ENCODE measurements at regions not wholly inside any gene's neighbourhood (a gene's known extent, or its start where the extent isn't known, plus 50 kb on each side); places are given as distances from the start of the nearest gene placed in this dataset.

DNA sequence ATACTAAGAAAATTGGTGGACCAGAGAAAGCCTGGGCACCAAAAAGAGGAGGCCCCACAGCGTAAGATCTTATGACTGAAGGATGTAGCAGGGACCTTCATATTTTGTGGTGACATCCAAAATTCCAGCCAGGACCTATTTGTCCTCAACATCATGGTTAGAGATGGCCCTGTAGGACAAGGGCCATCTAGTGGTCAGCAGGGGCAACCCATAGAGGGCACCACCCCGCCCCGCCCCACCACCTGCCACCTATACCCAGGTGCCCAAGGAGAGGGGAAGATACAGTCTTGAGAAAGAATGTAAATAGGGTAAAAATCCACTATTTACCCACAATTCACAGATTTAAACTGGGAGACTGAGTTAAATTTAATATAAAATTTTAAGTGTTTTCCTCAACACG is 59.6 kb upstream of the TMEM163 start:
- POLR2A ChIA-PET, result no interaction called here
- Histone ChIP-seq H3K4me3 (no peak overlapping the region), H3K9me3 (replicated peaks; ENCODE audit: control insufficient read depth, insufficient read depth, low read length) (no peaks in the 10 kb centered on the region), H4K20me1 (ENCODE audit: control insufficient read depth, insufficient read depth) (no peaks in the 10 kb centered on the region), H3K79me2 (ENCODE audit: control insufficient read depth, insufficient read depth, low read length) (no peaks in the 10 kb centered on the region), H3K4me2 (ENCODE audit: control insufficient read depth, insufficient read depth) (no peak overlapping the region), H3K36me3 (ENCODE audit: control insufficient read depth in 2 of 2, insufficient read depth in 2 of 2, low read length in 1 of 2) (no peaks in the 10 kb centered on the region), H3K27me3 (replicated peaks in 1 of 2; ENCODE audit: control insufficient read depth in 2 of 2, insufficient read depth in 2 of 2, low read length in 1 of 2) (no peaks in the 10 kb centered on the region), H3K9ac (ENCODE audit: control insufficient read depth, insufficient read depth, low read length) (no peak overlapping the region), H3K4me1 (ENCODE audit: control insufficient read depth, insufficient read depth, low read length) (no peaks in the 10 kb centered on the region), H2AFZ (ENCODE audit: control insufficient read depth, low read depth, low read length) (no peak overlapping the region), H3K27ac (ENCODE audit: control insufficient read depth, insufficient read depth) (no peak overlapping the region)
- DNase-seq (ENCODE audit: low read depth, low spot score) (no peak), ATAC-seq (peak; percentile 60), FAIRE-seq (no peak)
- SMC1A ChIA-PET (ENCODE audit: uncharacterized antibody, unreplicated experiment), result interaction anchor here (0.9 kb wide), 1 partner anchor 221 kb away, joined by 5 read pairs; no protein-coding TSS in a partner anchor
- 50% methylated on average over 4 of the region's 4 CpGs for WGBS (ENCODE audit: insufficient coverage, insufficient replicate concordance, low lambda C conversion rate, missing lambda C conversion rate)
- TF ChIP-seq BRCA1 (IDR thresholded peaks at IDR 0.05; ENCODE audit: low read depth, low read length), result no peak
- no peak for TF ChIP-seq RFX5 (IDR thresholded peaks at IDR 0.05; ENCODE audit: low read depth, low read length)
- TF ChIP-seq ZNF217 (IDR thresholded peaks at IDR 0.05), result no peak
- TF ChIP-seq, protein P1, sequence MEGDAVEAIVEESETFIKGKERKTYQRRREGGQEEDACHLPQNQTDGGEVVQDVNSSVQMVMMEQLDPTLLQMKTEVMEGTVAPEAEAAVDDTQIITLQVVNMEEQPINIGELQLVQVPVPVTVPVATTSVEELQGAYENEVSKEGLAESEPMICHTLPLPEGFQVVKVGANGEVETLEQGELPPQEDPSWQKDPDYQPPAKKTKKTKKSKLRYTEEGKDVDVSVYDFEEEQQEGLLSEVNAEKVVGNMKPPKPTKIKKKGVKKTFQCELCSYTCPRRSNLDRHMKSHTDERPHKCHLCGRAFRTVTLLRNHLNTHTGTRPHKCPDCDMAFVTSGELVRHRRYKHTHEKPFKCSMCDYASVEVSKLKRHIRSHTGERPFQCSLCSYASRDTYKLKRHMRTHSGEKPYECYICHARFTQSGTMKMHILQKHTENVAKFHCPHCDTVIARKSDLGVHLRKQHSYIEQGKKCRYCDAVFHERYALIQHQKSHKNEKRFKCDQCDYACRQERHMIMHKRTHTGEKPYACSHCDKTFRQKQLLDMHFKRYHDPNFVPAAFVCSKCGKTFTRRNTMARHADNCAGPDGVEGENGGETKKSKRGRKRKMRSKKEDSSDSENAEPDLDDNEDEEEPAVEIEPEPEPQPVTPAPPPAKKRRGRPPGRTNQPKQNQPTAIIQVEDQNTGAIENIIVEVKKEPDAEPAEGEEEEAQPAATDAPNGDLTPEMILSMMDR (IDR thresholded peaks at IDR 0.05 in 2 of 3, conservative IDR thresholded peaks at IDR 0.05 in 1 of 3; ENCODE audit: control insufficient read depth in 2 of 3, extremely low read depth in 1 of 3, insufficient read depth in 1 of 3, low read depth in 3 of 3, low read length in 3 of 3), result peak; percentile 8 to 29 (median 28); a peak in 2 of 6 replicates
- TF ChIP-seq, protein P2, sequence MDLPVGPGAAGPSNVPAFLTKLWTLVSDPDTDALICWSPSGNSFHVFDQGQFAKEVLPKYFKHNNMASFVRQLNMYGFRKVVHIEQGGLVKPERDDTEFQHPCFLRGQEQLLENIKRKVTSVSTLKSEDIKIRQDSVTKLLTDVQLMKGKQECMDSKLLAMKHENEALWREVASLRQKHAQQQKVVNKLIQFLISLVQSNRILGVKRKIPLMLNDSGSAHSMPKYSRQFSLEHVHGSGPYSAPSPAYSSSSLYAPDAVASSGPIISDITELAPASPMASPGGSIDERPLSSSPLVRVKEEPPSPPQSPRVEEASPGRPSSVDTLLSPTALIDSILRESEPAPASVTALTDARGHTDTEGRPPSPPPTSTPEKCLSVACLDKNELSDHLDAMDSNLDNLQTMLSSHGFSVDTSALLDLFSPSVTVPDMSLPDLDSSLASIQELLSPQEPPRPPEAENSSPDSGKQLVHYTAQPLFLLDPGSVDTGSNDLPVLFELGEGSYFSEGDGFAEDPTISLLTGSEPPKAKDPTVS (IDR thresholded peaks at IDR 0.05; ENCODE audit: low read depth, low read length), result no peak
- TF ChIP-seq RAD21 (IDR thresholded peaks at IDR 0.05; ENCODE audit: insufficient read depth, low read depth, low read length), result 0 out of 2 replicates have a peak, but pooled peaks have one; percentile 17
- BruUV-seq (replicated peaks), result no TSS peak
- CTCF ChIA-PET, result no interaction called here
- in situ Hi-C loops (cut with MboI) (no loop called here), intact Hi-C loops (cut with micrococcal nuclease; ENCODE audit: unreplicated experiment) (no loop called here)
- RAD21 ChIA-PET (ENCODE audit: unreplicated experiment), result no interaction called here
